Liver (tissue), 8 donors: ENCODE measurements at regions not wholly inside any gene's neighbourhood (a gene's known extent, or its start where the extent isn't known, plus 50 kb on each side); places are given as distances from the start of the nearest gene placed in this dataset.

Source experiments
- DNase-seq: peaks from one replicate; pipeline ENCODE4 v3.0.0-alpha.2; 2017; ENCODE audit warnings: low spot score
- H3K27ac ChIP-seq, 2 donors: one replicate each; pipeline ENCODE4 v1.7.0; 2013; ENCODE audit warnings: inconsistent platforms in 2 of 2, low read length in 2 of 2, control low read depth in 1 of 2, low read depth in 1 of 2, mild to moderate bottlenecking in 1 of 2
- H3K27me3 ChIP-seq, 4 donors: one replicate each; pipeline versions ENCODE4 v1.6.1 to v1.7.0; 2013; ENCODE audit warnings: low read length in 3 of 4, inconsistent platforms in 1 of 4, mild to moderate bottlenecking in 1 of 4, moderate library complexity in 1 of 4; ENCODE audit not compliant: control insufficient read depth in 4 of 4, insufficient read depth in 4 of 4
- H3K36me3 ChIP-seq, 4 donors: one replicate each; pipeline versions ENCODE4 v1.6.1 to v1.7.0; 2013; ENCODE audit warnings: low read length in 3 of 4, mild to moderate bottlenecking in 3 of 4, low read depth in 1 of 4, moderate library complexity in 1 of 4; ENCODE audit not compliant: control insufficient read depth in 4 of 4, insufficient read depth in 3 of 4
- H3K4me1 ChIP-seq, 4 donors: one replicate each; pipeline versions ENCODE4 v1.6.1 to v1.7.0; 2013; ENCODE audit warnings: low read length in 3 of 4, mild to moderate bottlenecking in 3 of 4, moderate library complexity in 1 of 4; ENCODE audit not compliant: control insufficient read depth in 4 of 4, insufficient read depth in 4 of 4
- H3K4me3 ChIP-seq, 3 donors: one replicate each; pipeline versions ENCODE4 v1.6.1 to v1.7.0; 2013; ENCODE audit warnings: low read length in 3 of 3, control low read depth in 1 of 3, low read depth in 1 of 3, mild to moderate bottlenecking in 1 of 3
- H3K9ac ChIP-seq, 2 donors: one replicate each; pipeline ENCODE4 v1.7.0; 2013; ENCODE audit warnings: low read length in 2 of 2, mild to moderate bottlenecking in 2 of 2, moderate library complexity in 2 of 2, control low read depth in 1 of 2, low read depth in 1 of 2
- H3K9me3 ChIP-seq, 4 donors: one replicate each; pipeline versions ENCODE4 v1.6.1 to v1.7.0; 2013; ENCODE audit warnings: low read length in 3 of 4; ENCODE audit not compliant: control insufficient read depth in 4 of 4
- ATF3 ChIP-seq: IDR thresholded peaks from 2 replicates; pipeline ENCODE4 v1.6.1; 2016; ENCODE audit warnings: antibody characterized with exemption
- CTCF ChIP-seq: fragments of 150-350 bp; IDR thresholded peaks from 2 replicates; pipeline ENCODE4 v1.5.1; 2017; ENCODE audit warnings: improper control_type of control experiment, low read depth, low read length; ENCODE audit not compliant: missing input control
- EGR1 ChIP-seq, 2 donors: IDR thresholded peaks; 2 replicates each; pipeline ENCODE4 v1.6.1; 2016 to 2018; ENCODE audit warnings: antibody characterized with exemption in 2 of 2, low read depth in 2 of 2
- FOXA1 ChIP-seq: IDR thresholded peaks from 2 replicates; pipeline ENCODE4 v1.6.1; 2016; ENCODE audit warnings: antibody characterized with exemption
- GABPA ChIP-seq, 2 donors: IDR thresholded peaks in 1 of 2; conservative IDR thresholded peaks in 1 of 2; 2 replicates each; pipeline ENCODE4 v1.6.1; 2016; ENCODE audit warnings: antibody characterized with exemption in 2 of 2, mild to moderate bottlenecking in 1 of 2, moderate library complexity in 1 of 2
- HNF4A ChIP-seq, 2 donors: conservative IDR thresholded peaks; 2 replicates each; pipeline ENCODE4 v1.6.1; 2016; ENCODE audit warnings: antibody characterized with exemption in 2 of 2, mild to moderate bottlenecking in 2 of 2
- HNF4G ChIP-seq: IDR thresholded peaks from 2 replicates; pipeline ENCODE4 v1.6.1; 2016; ENCODE audit warnings: antibody characterized with exemption
- JUND ChIP-seq, 2 donors: IDR thresholded peaks; 2 replicates each; pipeline ENCODE4 v1.6.1; 2016; ENCODE audit warnings: antibody characterized with exemption in 2 of 2
- NR2F2 ChIP-seq: IDR thresholded peaks from 2 replicates; pipeline ENCODE4 v1.6.1; 2016; ENCODE audit warnings: antibody characterized with exemption
- RAD21 ChIP-seq, 2 donors: IDR thresholded peaks; 2 replicates each; pipeline ENCODE4 v1.6.1; 2016; ENCODE audit warnings: antibody characterized with exemption in 2 of 2, mild to moderate bottlenecking in 2 of 2
- REST ChIP-seq: IDR thresholded peaks from 2 replicates; pipeline ENCODE4 v1.6.1; 2016; ENCODE audit warnings: antibody characterized with exemption, mild to moderate bottlenecking
- RXRA ChIP-seq, 2 donors: IDR thresholded peaks; 2 replicates each; pipeline ENCODE4 v1.6.1; 2017 to 2018; ENCODE audit warnings: antibody characterized with exemption in 2 of 2, mild to moderate bottlenecking in 1 of 2
- SP1 ChIP-seq: IDR thresholded peaks from 2 replicates; pipeline ENCODE4 v1.6.1; 2018; ENCODE audit warnings: antibody characterized with exemption, mild to moderate bottlenecking
- TAF1 ChIP-seq: conservative IDR thresholded peaks from 2 replicates; pipeline ENCODE4 v1.6.1; 2016; ENCODE audit warnings: antibody characterized with exemption, mild to moderate bottlenecking
- YY1 ChIP-seq: IDR thresholded peaks from 2 replicates; pipeline ENCODE4 v1.6.1; 2016; ENCODE audit warnings: antibody characterized with exemption, mild to moderate bottlenecking
- ZBTB33 ChIP-seq: IDR thresholded peaks from 2 replicates; pipeline ENCODE4 v1.6.1; 2016; ENCODE audit warnings: antibody characterized with exemption
- WGBS: extraction: QIAGEN DNeasy Blood & Tissue Kit; methylation state at CpG from one replicate; pipeline ENCODE4 v1.1.7; 2013; 5-methylcytosine and 5-hydroxymethylcytosine counted together
- donor health status: healthy.
- donor health status: healthy.
- donor health status: healthy.
- donor health status: healthy.
- donor health status: healthy.

- no peak overlapping the region for H3K9ac ChIP-seq
- H3K4me1 ChIP-seq = no peaks in the 10 kb centered on the region
- 94% methylated on average over 9 of the region's 9 CpGs for WGBS
- H3K9me3 ChIP-seq = no peaks in the 10 kb centered on the region
- H3K36me3 ChIP-seq = no peaks in the 10 kb centered on the region
- no peak for TF ChIP-seq YY1
- no peak for DNase-seq
- no peaks in the 10 kb centered on the region for H3K27me3 ChIP-seq
- H3K27ac ChIP-seq = no peak overlapping the region
- H3K4me3 ChIP-seq = no peak overlapping the region
Observed at GRCh38 chr6:167424700-167425099, 99.8 kb downstream of the TTLL2 start.

GRCh38 chr6:167426084-167426483 lies 101.2 kb downstream of the TTLL2 start:
- no peak for TF ChIP-seq SP1
- TF ChIP-seq GABPA (IDR thresholded peaks at IDR 0.05 in 1 of 2, conservative IDR thresholded peaks at IDR 0.05 in 1 of 2) = no peak
- no peak for TF ChIP-seq ATF3
- no peak for TF ChIP-seq RAD21 (IDR thresholded peaks at IDR 0.05)
- TF ChIP-seq YY1 = no peak
- no peak for TF ChIP-seq NR2F2
- TF ChIP-seq ZBTB33 = no peak
- peak in 1 of 2 donors; percentile 11 for TF ChIP-seq RXRA (IDR thresholded peaks at IDR 0.05)
- H3K27ac ChIP-seq = no peak overlapping the region

GRCh38 chr6:167426651-167427050 lies 101.8 kb downstream of the TTLL2 start:
- no peak overlapping the region for H3K4me3 ChIP-seq
- H3K9me3 ChIP-seq = no peaks in the 10 kb centered on the region
- TF ChIP-seq CTCF = no peak
- TF ChIP-seq FOXA1 = no peak
- no peak for TF ChIP-seq HNF4G
- no peak for TF ChIP-seq EGR1 (IDR thresholded peaks at IDR 0.05; ENCODE audit: low read depth in 2 of 2)
- TF ChIP-seq JUND (IDR thresholded peaks at IDR 0.05) = no peak
- no peak for TF ChIP-seq REST
- no peak for TF ChIP-seq SP1
- no peak for TF ChIP-seq ATF3
- TF ChIP-seq NR2F2 = no peak
- TF ChIP-seq RAD21 (IDR thresholded peaks at IDR 0.05) = no peak
- no peak for TF ChIP-seq GABPA (IDR thresholded peaks at IDR 0.05 in 1 of 2, conservative IDR thresholded peaks at IDR 0.05 in 1 of 2)
- TF ChIP-seq TAF1 = no peak
- TF ChIP-seq RXRA (IDR thresholded peaks at IDR 0.05) = no peak
- no peak for TF ChIP-seq HNF4A (conservative IDR thresholded peaks at IDR 0.05)
- DNase-seq = no peak
- WGBS = 72% methylated on average over 5 of the region's 5 CpGs
- H3K4me1 ChIP-seq = no peaks in the 10 kb centered on the region
- no peaks in the 10 kb centered on the region for H3K36me3 ChIP-seq
- H3K9ac ChIP-seq = no peak overlapping the region
- H3K27ac ChIP-seq = no peak overlapping the region
- H3K27me3 ChIP-seq = no peaks in the 10 kb centered on the region

More at GRCh38 chr6:167426084-167426483, 101.2 kb downstream of the TTLL2 start:
- H3K4me1 ChIP-seq = no peaks in the 10 kb centered on the region
- DNase-seq = no peak
- H3K36me3 ChIP-seq = no peaks in the 10 kb centered on the region
- no peaks in the 10 kb centered on the region for H3K27me3 ChIP-seq
- H3K9me3 ChIP-seq = no peaks in the 10 kb centered on the region
- 40% methylated on average over 5 of the region's 5 CpGs for WGBS
- no peak overlapping the region for H3K4me3 ChIP-seq
- H3K9ac ChIP-seq = no peak overlapping the region
